Breast epithelium (tissue), 4 donors: ENCODE measurements at regions not wholly inside any gene's neighbourhood (a gene's known extent, or its start where the extent isn't known, plus 50 kb on each side); places are given as distances from the start of the nearest gene placed in this dataset.

ENCODE experiments used
- DNase-seq, 2 donors: peaks; one replicate each; pipeline ENCODE4 v3.0.0-alpha.2; 2019; ENCODE audit warnings: low spot score in 2 of 2
- H3K27ac ChIP-seq, 2 donors: fragments of 200-600 bp; sonication (generic) in 1 of 2; one replicate each; pipeline ENCODE4 v1.5.1; 2016 to 2019; ENCODE audit warnings: mild to moderate bottlenecking in 1 of 2
- H3K27me3 ChIP-seq, 2 donors: fragments of 200-600 bp; sonication (generic) in 1 of 2; one replicate each; pipeline versions ENCODE4 v1.5.1 to v1.6.0; 2017 to 2019; ENCODE audit warnings: control low read depth in 1 of 2, mild to moderate bottlenecking in 1 of 2
- H3K36me3 ChIP-seq: fragments of 200-600 bp; one replicate; pipeline ENCODE4 v1.5.1; 2019
- H3K4me1 ChIP-seq, 2 donors: fragments of 200-600 bp; sonication (generic); one replicate each; pipeline ENCODE4 v1.5.1; 2016 to 2019; ENCODE audit warnings: control low read depth in 1 of 2
- H3K4me3 ChIP-seq, 3 donors: fragments of 200-600 bp; sonication (generic); 1 replicate in 2 of 3; 2 replicates in 1 of 3; pipeline ENCODE4 v1.5.1; 2016 to 2019; ENCODE audit warnings: mild to moderate bottlenecking in 3 of 3, moderate library complexity in 2 of 3
- H3K9me3 ChIP-seq, 2 donors: fragments of 200-600 bp; sonication (generic) in 1 of 2; one replicate each; pipeline ENCODE4 v1.5.1; 2016 to 2019; ENCODE audit warnings: control low read depth in 1 of 2
- CTCF ChIP-seq, 3 donors: fragments of 450-650 bp; IDR thresholded peaks; one replicate each; pipeline ENCODE4 v1.5.1; 2016 to 2017; ENCODE audit warnings: antibody characterized with exemption in 3 of 3, mild to moderate bottlenecking in 3 of 3, moderate library complexity in 3 of 3
- POLR2A ChIP-seq: fragments of 450-650 bp; IDR thresholded peaks from one replicate; pipeline ENCODE4 v1.6.1; 2016; ENCODE audit warnings: antibody characterized with exemption, mild to moderate bottlenecking, moderate library complexity
- POLR2AphosphoS5 ChIP-seq, 3 donors: sonication (generic); formaldehyde crosslinking; IDR thresholded peaks; one replicate each; pipeline ENCODE4 v1.6.1; 2017; ENCODE audit warnings: antibody characterized with exemption in 3 of 3
- intact Hi-C: fragments of 100-400 bp; cut with DNase I; formaldehyde crosslinking; loops from one replicate; pipeline ENCODE4 v1.15.1; 2023; ENCODE audit warnings: low total_unique reads

GRCh38 chr20:48433178-48433577 lies 394.6 kb downstream of the PREX1 start:
- Histone ChIP-seq H3K27ac (no peak overlapping the region), H3K27me3 (no peaks in the 10 kb centered on the region), H3K9me3 (no peaks in the 10 kb centered on the region), H3K4me3 (no peak overlapping the region), H3K4me1 (no peaks in the 10 kb centered on the region), H3K36me3 (no peaks in the 10 kb centered on the region)
- TF ChIP-seq POLR2A (no peak), POLR2AphosphoS5 (IDR thresholded peaks at IDR 0.05) (no peak), CTCF (IDR thresholded peaks at IDR 0.05) (no peak)
- intact Hi-C loops = no loop called here
- no peak for DNase-seq

GRCh38 chr20:48432494-48432832 lies 395.3 kb downstream of the PREX1 start:
- Histone ChIP-seq H3K4me3 (no peak overlapping the region), H3K27ac (no peak overlapping the region), H3K4me1 (no peaks in the 10 kb centered on the region), H3K9me3 (no peaks in the 10 kb centered on the region), H3K36me3 (no peaks in the 10 kb centered on the region), H3K27me3 (no peaks in the 10 kb centered on the region)
- intact Hi-C loops = no loop called here
- TF ChIP-seq POLR2AphosphoS5 (IDR thresholded peaks at IDR 0.05) (no peak), POLR2A (no peak), CTCF (IDR thresholded peaks at IDR 0.05) (no peak)
- no peak for DNase-seq

- TF ChIP-seq POLR2A = no peak
- TF ChIP-seq CTCF (IDR thresholded peaks at IDR 0.05) = no peak
- no peak for TF ChIP-seq POLR2AphosphoS5 (IDR thresholded peaks at IDR 0.05)
- H3K36me3 ChIP-seq = no peaks in the 10 kb centered on the region
- H3K9me3 ChIP-seq = no peaks in the 10 kb centered on the region
- DNase-seq = no peak
- no peak overlapping the region for H3K4me3 ChIP-seq
- intact Hi-C loops = no loop called here
- H3K27ac ChIP-seq = no peak overlapping the region
- H3K27me3 ChIP-seq = no peaks in the 10 kb centered on the region
- H3K4me1 ChIP-seq = no peaks in the 10 kb centered on the region
Measured at GRCh38 chr20:48431653-48432493, 395.9 kb downstream of the PREX1 start.

- no peaks in the 10 kb centered on the region for H3K27me3 ChIP-seq
- no peak for TF ChIP-seq POLR2AphosphoS5 (IDR thresholded peaks at IDR 0.05)
- no peak for TF ChIP-seq POLR2A
- no peak for TF ChIP-seq CTCF (IDR thresholded peaks at IDR 0.05)
- intact Hi-C loops = no loop called here
- no peaks in the 10 kb centered on the region for H3K9me3 ChIP-seq
- no peaks in the 10 kb centered on the region for H3K36me3 ChIP-seq
- DNase-seq = no peak
- no peaks in the 10 kb centered on the region for H3K4me1 ChIP-seq
- no peak overlapping the region for H3K27ac ChIP-seq
- no peak overlapping the region for H3K4me3 ChIP-seq
Measured at GRCh38 chr20:48426630-48427029, 401.2 kb downstream of the PREX1 start.

GRCh38 chr20:48425817-48426612 lies 401.8 kb downstream of the PREX1 start:
- Histone ChIP-seq H3K27ac (no peak overlapping the region), H3K9me3 (no peaks in the 10 kb centered on the region), H3K4me1 (no peaks in the 10 kb centered on the region), H3K36me3 (no peaks in the 10 kb centered on the region), H3K27me3 (peaks cover 0 to 5% of the 10 kb centered on the region in 2 donors), H3K4me3 (no peak overlapping the region)
- intact Hi-C loops = no loop called here
- TF ChIP-seq CTCF (IDR thresholded peaks at IDR 0.05) (no peak), POLR2AphosphoS5 (IDR thresholded peaks at IDR 0.05) (no peak), POLR2A (no peak)
- no peak for DNase-seq
